HTERT RPE-1 (cell line): ENCODE measurements at regions not wholly inside any gene's neighbourhood (a gene's known extent, or its start where the extent isn't known, plus 50 kb on each side); places are given as distances from the start of the nearest gene placed in this dataset.

ENCODE experiments used
- in situ Hi-C: fragments of 300-500 bp; cut with MboI; formaldehyde crosslinking; loops from 4 replicates; pipeline ENCODE4 v1.14.3; 2020; ENCODE audit warnings: low sequenced_read_pairs

- in situ Hi-C loops: no loop called here
Observed at GRCh38 chr18:71597219-71597618, 946.9 kb downstream of the CBLN2 start.

GRCh38 chr18:71583252-71583651, 960.9 kb downstream of the CBLN2 start:
- in situ Hi-C loops: no loop called here

GRCh38 chr18:71554686-71555085, 989.5 kb downstream of the CBLN2 start:
- in situ Hi-C loops: no loop called here

GRCh38 chr18:71541643-71542042, 1002.5 kb downstream of the CBLN2 start:
- in situ Hi-C loops: no loop called here

- in situ Hi-C loops: no loop called here
Observed at GRCh38 chr18:71529703-71530303, 1014.3 kb downstream of the CBLN2 start.

GRCh38 chr18:71523483-71524435, 1020.4 kb downstream of the CBLN2 start:
- in situ Hi-C loops: no loop called here

GRCh38 chr18:71505526-71505925, 1038.6 kb downstream of the CBLN2 start:
- in situ Hi-C loops: no loop called here

- in situ Hi-C loops: no loop called here
Observed at GRCh38 chr18:71503222-71503621, 1040.9 kb downstream of the CBLN2 start.

- in situ Hi-C loops: no loop called here
Observed at GRCh38 chr18:71485611-71486010, 1058.5 kb downstream of the CBLN2 start.

GRCh38 chr18:71471963-71472725, 1072.0 kb downstream of the CBLN2 start:
- in situ Hi-C loops: no loop called here

- in situ Hi-C loops: no loop called here
Observed at GRCh38 chr18:71456206-71456605, 1087.9 kb downstream of the CBLN2 start.

- in situ Hi-C loops: no loop called here
Observed at GRCh38 chr18:71450257-71450656, 1093.9 kb downstream of the CBLN2 start.

GRCh38 chr18:71443706-71444480, 1100.2 kb downstream of the CBLN2 start:
- in situ Hi-C loops: no loop called here

GRCh38 chr18:71442731-71443141, 1101.4 kb downstream of the CBLN2 start:
- in situ Hi-C loops: no loop called here

GRCh38 chr18:71441156-71441555, 1103.0 kb downstream of the CBLN2 start:
- in situ Hi-C loops: no loop called here

- in situ Hi-C loops: no loop called here
Observed at GRCh38 chr18:71437511-71437910, 1106.6 kb downstream of the CBLN2 start.

- in situ Hi-C loops: no loop called here
Observed at GRCh38 chr18:71433373-71433772, 1110.8 kb downstream of the CBLN2 start.

- in situ Hi-C loops: no loop called here
Observed at GRCh38 chr18:71431689-71432088, 1112.5 kb downstream of the CBLN2 start.

GRCh38 chr18:71431171-71431570, 1113.0 kb downstream of the CBLN2 start:
- in situ Hi-C loops: no loop called here

- in situ Hi-C loops: no loop called here
Observed at GRCh38 chr18:71426441-71426840, 1117.7 kb downstream of the CBLN2 start.
